Uterus (tissue), 3 donors: ENCODE measurements at regions not wholly inside any gene's neighbourhood (a gene's known extent, or its start where the extent isn't known, plus 50 kb on each side); places are given as distances from the start of the nearest gene placed in this dataset.
"Not testable (repeated sequence)": the region's sequence is repeated elsewhere in the genome, so short reads cannot be mapped to it uniquely, and the experiment has no call there.

ENCODE experiments used
- DNase-seq, 2 donors: peaks; one replicate each; pipeline ENCODE4 v3.0.0-alpha.2; 2019 to 2020
- H3K27ac ChIP-seq, 2 donors: fragments of 200-600 bp; sonication (generic); 1 replicate in 1 of 2; 2 replicates in 1 of 2; pipeline ENCODE4 v1.5.1; 2016 to 2018
- H3K27me3 ChIP-seq, 2 donors: fragments of 200-600 bp; sonication (generic); one replicate each; pipeline ENCODE4 v1.5.1; 2018 to 2019; ENCODE audit warnings: control low read depth in 1 of 2
- H3K36me3 ChIP-seq, 2 donors: fragments of 200-600 bp; sonication (generic); one replicate each; pipeline ENCODE4 v1.5.1; 2019; ENCODE audit warnings: control low read depth in 1 of 2
- H3K4me1 ChIP-seq, 2 donors: fragments of 200-600 bp; sonication (generic); one replicate each; pipeline ENCODE4 v1.5.1; 2018 to 2019; ENCODE audit warnings: control low read depth in 1 of 2
- H3K4me3 ChIP-seq, 2 donors: fragments of 200-600 bp; sonication (generic); 1 replicate in 1 of 2; 2 replicates in 1 of 2; pipeline ENCODE4 v1.5.1; 2018 to 2019; ENCODE audit warnings: mild to moderate bottlenecking in 1 of 2
- H3K9me3 ChIP-seq, 2 donors: fragments of 200-600 bp; sonication (generic); one replicate each; pipeline ENCODE4 v1.5.1; 2019; ENCODE audit warnings: control low read depth in 1 of 2
- POLR2A ChIP-seq, 2 donors: fragments of 450-650 bp; IDR thresholded peaks; one replicate each; pipeline ENCODE4 v1.6.1; 2016; ENCODE audit warnings: antibody characterized with exemption in 2 of 2, mild to moderate bottlenecking in 1 of 2, moderate library complexity in 1 of 2
- intact Hi-C: fragments of 100-400 bp; cut with DNase I; formaldehyde crosslinking; loops from one replicate; pipeline ENCODE4 v1.15.1; 2023; ENCODE audit warnings: low total_unique reads
- TF ChIP-seq, protein P1 (sequence below), 4 experiments: fragments of 200-600 bp in 2 of 4; fragments of 450-650 bp in 2 of 4; sonication (generic) in 2 of 4; IDR thresholded peaks; one replicate each; pipeline ENCODE4 v1.5.1; 2016 to 2019; ENCODE audit warnings: antibody characterized with exemption in 4 of 4, mild to moderate bottlenecking in 2 of 4, moderate library complexity in 1 of 4
- donor health status: DM: yes; HTN: yes; CAD: no.

DNA sequence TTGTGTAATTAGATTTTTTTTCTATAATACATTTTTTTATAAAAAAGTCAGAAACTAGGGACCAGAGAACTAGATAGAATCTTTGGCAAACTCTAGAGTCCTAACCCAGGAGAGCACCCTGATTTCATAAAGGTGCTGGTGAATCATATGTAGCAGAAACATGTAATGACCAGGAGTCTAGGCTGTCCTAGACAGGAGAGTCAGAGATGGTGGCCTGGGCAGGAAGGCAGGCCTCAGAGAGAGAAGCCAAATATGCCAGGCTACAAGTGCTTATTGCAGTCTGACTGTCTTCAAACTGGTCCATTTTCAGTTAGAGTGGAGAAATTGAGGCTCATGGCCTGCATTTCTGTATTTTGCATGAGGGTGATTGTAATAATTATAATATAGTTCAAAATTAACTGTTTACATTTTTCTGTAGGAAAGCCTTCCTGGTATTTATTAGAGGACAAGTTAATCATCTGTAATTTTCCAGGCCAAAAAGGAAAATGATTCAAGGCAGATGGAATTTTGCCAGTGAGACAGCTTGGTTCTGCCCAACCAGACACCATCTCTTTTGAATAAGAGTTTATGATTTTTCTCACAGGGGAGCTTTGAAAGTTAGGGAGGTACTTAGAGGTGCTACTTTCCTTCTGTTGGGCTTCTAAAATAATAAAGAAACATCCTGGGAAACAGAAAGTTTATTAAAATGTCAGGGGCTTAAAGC is 129.8 kb downstream of the S1PR1 start:
- H3K4me3 ChIP-seq: no peak overlapping the region
- H3K36me3 ChIP-seq: no peaks in the 10 kb centered on the region
- no peaks in the 10 kb centered on the region for H3K4me1 ChIP-seq
- no peak for DNase-seq
- intact Hi-C loops: no loop called here
- no peaks in the 10 kb centered on the region for H3K27me3 ChIP-seq
- H3K27ac ChIP-seq: no peak overlapping the region
- TF ChIP-seq, protein P1, sequence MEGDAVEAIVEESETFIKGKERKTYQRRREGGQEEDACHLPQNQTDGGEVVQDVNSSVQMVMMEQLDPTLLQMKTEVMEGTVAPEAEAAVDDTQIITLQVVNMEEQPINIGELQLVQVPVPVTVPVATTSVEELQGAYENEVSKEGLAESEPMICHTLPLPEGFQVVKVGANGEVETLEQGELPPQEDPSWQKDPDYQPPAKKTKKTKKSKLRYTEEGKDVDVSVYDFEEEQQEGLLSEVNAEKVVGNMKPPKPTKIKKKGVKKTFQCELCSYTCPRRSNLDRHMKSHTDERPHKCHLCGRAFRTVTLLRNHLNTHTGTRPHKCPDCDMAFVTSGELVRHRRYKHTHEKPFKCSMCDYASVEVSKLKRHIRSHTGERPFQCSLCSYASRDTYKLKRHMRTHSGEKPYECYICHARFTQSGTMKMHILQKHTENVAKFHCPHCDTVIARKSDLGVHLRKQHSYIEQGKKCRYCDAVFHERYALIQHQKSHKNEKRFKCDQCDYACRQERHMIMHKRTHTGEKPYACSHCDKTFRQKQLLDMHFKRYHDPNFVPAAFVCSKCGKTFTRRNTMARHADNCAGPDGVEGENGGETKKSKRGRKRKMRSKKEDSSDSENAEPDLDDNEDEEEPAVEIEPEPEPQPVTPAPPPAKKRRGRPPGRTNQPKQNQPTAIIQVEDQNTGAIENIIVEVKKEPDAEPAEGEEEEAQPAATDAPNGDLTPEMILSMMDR (IDR thresholded peaks at IDR 0.05): no peak
- no peak for TF ChIP-seq POLR2A (IDR thresholded peaks at IDR 0.05)
- H3K9me3 ChIP-seq: no peaks in the 10 kb centered on the region

DNA sequence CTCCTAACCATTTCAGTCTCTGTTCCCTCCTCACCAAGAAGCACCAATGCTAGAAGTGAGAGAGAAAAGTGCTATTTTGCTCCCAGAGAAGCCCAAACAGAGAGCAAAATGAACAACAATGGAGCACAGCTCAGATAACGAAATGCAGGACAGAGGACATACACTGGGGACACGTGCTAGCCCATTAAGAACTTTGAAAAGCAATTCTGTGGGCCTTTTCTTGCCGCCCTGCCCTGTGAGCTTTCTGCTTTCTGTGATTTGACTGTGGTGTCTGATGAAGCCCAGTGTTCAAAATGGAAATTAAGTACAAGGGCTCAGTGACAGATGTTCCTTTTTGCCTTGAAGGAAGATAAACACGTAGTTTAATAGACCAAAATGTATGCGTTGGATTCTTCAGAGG is 130.8 kb downstream of the S1PR1 start:
- Histone ChIP-seq H3K27me3 (no peaks in the 10 kb centered on the region), H3K4me1 (no peaks in the 10 kb centered on the region), H3K27ac (no peak overlapping the region), H3K36me3 (no peaks in the 10 kb centered on the region), H3K4me3 (no peak overlapping the region), H3K9me3 (no peaks in the 10 kb centered on the region)
- no peak for DNase-seq
- TF ChIP-seq, protein P1 (IDR thresholded peaks at IDR 0.05): no peak
- no peak for TF ChIP-seq POLR2A (IDR thresholded peaks at IDR 0.05)
- intact Hi-C loops: no loop called here

DNA sequence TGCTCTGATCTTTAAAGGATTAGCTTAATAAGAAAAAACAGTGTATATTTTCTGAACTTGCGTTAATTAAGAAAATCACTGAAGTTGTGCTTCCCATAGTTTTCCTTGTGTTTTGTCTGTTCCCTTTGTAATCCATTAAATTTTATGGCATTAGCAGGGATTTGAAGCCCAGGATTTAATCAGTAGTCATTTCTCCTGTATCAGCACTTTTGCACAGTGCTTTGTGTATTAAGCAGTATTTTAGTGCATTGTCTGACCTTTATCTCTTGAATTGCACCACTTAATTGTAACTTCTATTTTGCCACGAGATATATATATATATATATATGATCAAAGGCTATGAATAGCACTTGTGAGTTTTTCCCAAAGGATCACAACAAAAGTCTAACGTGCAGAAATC is 133.7 kb downstream of the S1PR1 start:
- H3K27ac ChIP-seq: no peak overlapping the region
- DNase-seq: no peak
- no peaks in the 10 kb centered on the region for H3K27me3 ChIP-seq
- TF ChIP-seq POLR2A (IDR thresholded peaks at IDR 0.05): no peak
- TF ChIP-seq, protein P1 (IDR thresholded peaks at IDR 0.05): no peak
- no peaks in the 10 kb centered on the region for H3K9me3 ChIP-seq
- H3K4me1 ChIP-seq: no peaks in the 10 kb centered on the region
- no peaks in the 10 kb centered on the region for H3K36me3 ChIP-seq
- intact Hi-C loops: no loop called here
- no peak overlapping the region for H3K4me3 ChIP-seq

DNA sequence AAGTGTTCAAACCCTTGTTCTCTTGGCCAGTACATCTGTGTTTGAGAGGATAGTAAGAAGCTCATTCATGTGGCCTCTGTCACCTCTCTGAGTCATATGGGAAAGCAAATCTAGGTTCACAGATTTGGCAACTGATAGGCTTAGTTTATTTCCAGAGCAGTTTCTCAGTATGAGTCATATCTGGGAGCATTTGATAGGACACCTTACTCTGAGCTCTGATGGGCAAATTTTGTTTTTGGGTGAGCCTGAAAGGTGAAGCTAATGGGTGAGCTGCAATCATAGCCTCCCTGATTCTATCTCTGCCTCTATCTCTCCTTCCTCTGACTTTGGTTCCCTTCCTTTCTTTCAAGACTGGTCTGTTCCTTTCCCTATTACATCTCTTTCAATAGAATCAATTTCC is 134.4 kb downstream of the S1PR1 start:
- intact Hi-C loops: no loop called here

DNA sequence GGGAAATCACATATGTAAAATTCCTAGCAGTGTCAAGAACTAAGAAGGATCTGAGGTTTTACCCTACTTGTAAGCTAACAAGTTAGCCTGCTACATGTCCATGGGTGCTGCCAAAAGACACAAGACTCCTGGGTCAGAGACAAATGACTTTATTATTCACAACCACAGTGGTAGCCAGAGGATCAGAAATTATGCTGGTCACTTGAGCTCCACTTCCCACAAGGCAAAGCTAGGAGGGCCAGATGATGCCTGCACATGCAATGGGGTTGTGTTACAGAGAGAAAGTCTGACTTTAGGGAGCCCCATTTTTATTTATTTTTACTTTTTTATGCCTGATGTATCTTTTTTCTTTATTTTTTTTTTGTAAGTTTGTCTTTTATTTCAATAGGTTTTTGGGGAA is 136.8 kb downstream of the S1PR1 start:
- TF ChIP-seq, protein P1 (IDR thresholded peaks at IDR 0.05): no peak
- no peak for TF ChIP-seq POLR2A (IDR thresholded peaks at IDR 0.05)
- Histone ChIP-seq H3K27me3 (no peaks in the 10 kb centered on the region), H3K9me3 (no peaks in the 10 kb centered on the region), H3K36me3 (no peaks in the 10 kb centered on the region), H3K4me1 (no peaks in the 10 kb centered on the region), H3K4me3 (no peak overlapping the region), H3K27ac (no peak overlapping the region)
- DNase-seq: no peak
- intact Hi-C loops: no loop called here

More for the DNA sequence above, 134.4 kb downstream of the S1PR1 start:
- DNase-seq: no peak
- no peaks in the 10 kb centered on the region for H3K4me1 ChIP-seq
- H3K9me3 ChIP-seq: no peaks in the 10 kb centered on the region
- H3K27ac ChIP-seq: no peak overlapping the region
- H3K36me3 ChIP-seq: no peaks in the 10 kb centered on the region
- no peak for TF ChIP-seq POLR2A (IDR thresholded peaks at IDR 0.05)
- TF ChIP-seq, protein P1 (IDR thresholded peaks at IDR 0.05): no peak
- H3K4me3 ChIP-seq: no peak overlapping the region
- no peaks in the 10 kb centered on the region for H3K27me3 ChIP-seq

DNA sequence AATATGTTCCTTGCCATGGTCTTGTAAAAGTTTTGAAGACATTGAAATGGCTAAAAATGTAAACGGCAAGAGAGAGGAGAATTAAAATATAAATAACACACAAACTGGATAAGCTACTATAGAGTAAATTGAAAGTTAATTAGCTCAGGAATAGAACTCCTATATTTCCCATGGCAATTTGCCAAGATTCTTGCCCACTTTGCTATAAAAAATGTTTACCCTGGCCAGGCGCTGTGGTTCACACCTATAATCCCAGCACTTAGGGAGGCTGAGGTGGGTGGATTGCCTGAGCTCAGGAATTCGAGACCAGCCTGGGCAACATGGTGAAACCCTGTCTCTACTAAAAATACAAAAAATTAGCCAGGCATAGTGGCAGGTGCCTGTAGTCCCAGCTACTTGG is 138.6 kb downstream of the S1PR1 start:
- H3K9me3 ChIP-seq, H3K27ac ChIP-seq, H3K27me3 ChIP-seq, H3K36me3 ChIP-seq, DNase-seq, H3K4me3 ChIP-seq, intact Hi-C loops, H3K4me1 ChIP-seq: not testable (repeated sequence)
